CD8-positive, alpha-beta memory T cell (primary cell): ENCODE measurements at regions not wholly inside any gene's neighbourhood (a gene's known extent, or its start where the extent isn't known, plus 50 kb on each side); places are given as distances from the start of the nearest gene placed in this dataset.
"Not testable (repeated sequence)": the region's sequence is repeated elsewhere in the genome, so short reads cannot be mapped to it uniquely, and the experiment has no call there.

Source experiments
- CTCF ChIA-PET: fragments of 350-600 bp; sonication (Branson Sonifier 250); formaldehyde crosslinking; loops from one replicate; lab custom pipeline; 2021; ENCODE audit warnings: antibody characterized with exemption; lab: Charles Lee
- POLR2A ChIA-PET: fragments of 350-600 bp; sonication (Branson Sonifier 250); formaldehyde crosslinking; loops from one replicate; lab custom pipeline; 2021; ENCODE audit warnings: antibody characterized with exemption; lab: Charles Lee
- DNase-seq, 5 donors: peaks; one replicate each; pipeline versions ENCODE4 v3.0.0 to v3.0.0-alpha.2; 2020 to 2022; ENCODE audit warnings: mixed read lengths in 1 of 5
- H3K27ac ChIP-seq: one replicate; pipeline ENCODE4 v1.7.0; 2013; ENCODE audit warnings: low read depth, mild to moderate bottlenecking, low read length, moderate library complexity
- H3K27me3 ChIP-seq: 2 replicates; pipeline ENCODE4 v1.7.0; 2013; ENCODE audit warnings: low read length, mild to moderate bottlenecking; ENCODE audit not compliant: insufficient read depth, poor library complexity, severe bottlenecking
- H3K36me3 ChIP-seq: 2 replicates; pipeline ENCODE4 v1.7.0; 2013; ENCODE audit warnings: mild to moderate bottlenecking, low read length, moderate library complexity; ENCODE audit not compliant: insufficient read depth
- H3K4me1 ChIP-seq: 2 replicates; pipeline ENCODE4 v1.7.0; 2013; ENCODE audit warnings: mild to moderate bottlenecking, low read length, moderate library complexity; ENCODE audit not compliant: insufficient read depth
- H3K4me3 ChIP-seq: 2 replicates; pipeline ENCODE4 v1.7.0; 2013; ENCODE audit warnings: mild to moderate bottlenecking, low read length
- H3K9me3 ChIP-seq: 2 replicates; pipeline ENCODE4 v1.7.0; 2013; ENCODE audit warnings: mild to moderate bottlenecking, low read length
- H3K27ac Mint-ChIP-seq, 8 donors: one replicate each; pipeline ENCODE4 v1.8.0; 2020 to 2021; ENCODE audit warnings: mixed read lengths in 8 of 8, mild to moderate bottlenecking in 6 of 8, inconsistent platforms in 3 of 8, moderate library complexity in 3 of 8
- H3K27me3 Mint-ChIP-seq, 2 donors: one replicate each; pipeline ENCODE4 v1.8.0; 2020 to 2021; ENCODE audit warnings: mixed read lengths in 2 of 2, mild to moderate bottlenecking in 1 of 2, moderate library complexity in 1 of 2
- H3K36me3 Mint-ChIP-seq, 3 donors: one replicate each; pipeline ENCODE4 v1.8.0; 2020 to 2021; ENCODE audit warnings: mixed read lengths in 3 of 3, inconsistent platforms in 1 of 3, mild to moderate bottlenecking in 1 of 3
- H3K4me1 Mint-ChIP-seq, 3 donors: one replicate each; pipeline ENCODE4 v1.8.0; 2020 to 2021; ENCODE audit warnings: mixed read lengths in 3 of 3, inconsistent platforms in 1 of 3, mild to moderate bottlenecking in 1 of 3
- H3K4me3 Mint-ChIP-seq, 7 donors: one replicate each; pipeline ENCODE4 v1.8.0; 2020 to 2021; ENCODE audit warnings: mixed read lengths in 7 of 7, mild to moderate bottlenecking in 6 of 7, moderate library complexity in 4 of 7, inconsistent platforms in 2 of 7
- H3K9me3 Mint-ChIP-seq, 5 donors: one replicate each; pipeline ENCODE4 v1.8.0; 2020 to 2022; ENCODE audit warnings: mixed read lengths in 5 of 5, mild to moderate bottlenecking in 3 of 5, moderate library complexity in 2 of 5, inconsistent platforms in 1 of 5

- H3K27me3 ChIP-seq: no peaks in the 10 kb centered on the region
- peaks cover 19% of the 10 kb centered on the region for H3K4me1 ChIP-seq
- POLR2A ChIA-PET: interaction anchor here (0.6 kb wide), 1 partner anchor 13 kb away, joined by 5 read pairs; no protein-coding TSS in a partner anchor
- peak overlapping the region in 2 of 7 donors; percentile 15 to 66 for H3K4me3 Mint-ChIP-seq
- no peak for DNase-seq
- CTCF ChIA-PET: interaction anchor here (1.5 kb wide), 1 partner anchor 65 kb away, joined by 4 read pairs; no protein-coding TSS in a partner anchor
- no peak overlapping the region for H3K4me3 ChIP-seq
- H3K36me3 Mint-ChIP-seq: peaks cover 4 to 25% (median 10%) of the 10 kb centered on the region in 3 donors
- no peaks in the 10 kb centered on the region for H3K9me3 ChIP-seq
- H3K4me1 Mint-ChIP-seq: peaks cover 47 to 70% (median 70%) of the 10 kb centered on the region in 3 donors
- no peaks in the 10 kb centered on the region for H3K27me3 Mint-ChIP-seq
- H3K9me3 Mint-ChIP-seq: peaks cover 0 to 4% (median 0%) of the 10 kb centered on the region in 5 donors
- H3K27ac ChIP-seq: no peak overlapping the region
- peak overlapping the region in 7 of 8 donors; percentile 13 to 92 (median 34) for H3K27ac Mint-ChIP-seq
- H3K36me3 ChIP-seq: no peaks in the 10 kb centered on the region
These were observed 70.5 kb downstream of the KPNA2 start for GRCh38 chr17:68106085-68106484.

DNA sequence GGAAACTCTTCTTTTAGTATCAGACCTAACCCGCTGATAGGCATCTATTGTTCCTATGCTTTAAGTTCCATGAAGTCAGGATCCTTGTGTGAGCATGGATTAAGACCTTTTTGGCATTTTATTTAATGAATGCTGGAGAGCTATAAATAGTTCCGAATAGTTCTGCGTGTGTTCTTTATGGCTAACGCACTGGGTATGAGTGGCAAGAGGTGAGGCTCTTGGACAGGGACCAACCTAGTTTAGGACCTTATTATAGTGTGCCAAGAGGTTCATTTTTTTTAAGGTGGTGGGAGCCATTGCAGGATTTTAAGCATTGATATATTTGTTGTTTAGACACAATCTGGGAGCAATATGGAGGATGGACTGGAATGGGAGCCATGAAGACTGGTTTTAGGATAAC lies 71.8 kb downstream of the KPNA2 start:
- Histone ChIP-seq H3K36me3 (no peaks in the 10 kb centered on the region), H3K27me3 (no peaks in the 10 kb centered on the region), H3K27ac (no peak overlapping the region), H3K4me1 (peaks cover 19% of the 10 kb centered on the region), H3K4me3 (no peak overlapping the region), H3K9me3 (no peaks in the 10 kb centered on the region)
- no peaks in the 10 kb centered on the region for H3K27me3 Mint-ChIP-seq
- H3K9me3 Mint-ChIP-seq: peaks cover 0 to 4% (median 0%) of the 10 kb centered on the region in 5 donors
- H3K4me1 Mint-ChIP-seq: peaks cover 44 to 66% (median 64%) of the 10 kb centered on the region in 3 donors
- H3K4me3 Mint-ChIP-seq: peak overlapping the region in 1 of 7 donors; percentile 33
- peak overlapping the region in 2 of 8 donors; percentile 8 to 23 for H3K27ac Mint-ChIP-seq
- CTCF ChIA-PET: no interaction called here
- no peak for DNase-seq
- H3K36me3 Mint-ChIP-seq: peaks cover 4 to 21% (median 10%) of the 10 kb centered on the region in 3 donors
- POLR2A ChIA-PET: interaction anchor here (0.6 kb wide), 1 partner anchor 742 kb away, joined by 4 read pairs; no protein-coding TSS in a partner anchor

DNA sequence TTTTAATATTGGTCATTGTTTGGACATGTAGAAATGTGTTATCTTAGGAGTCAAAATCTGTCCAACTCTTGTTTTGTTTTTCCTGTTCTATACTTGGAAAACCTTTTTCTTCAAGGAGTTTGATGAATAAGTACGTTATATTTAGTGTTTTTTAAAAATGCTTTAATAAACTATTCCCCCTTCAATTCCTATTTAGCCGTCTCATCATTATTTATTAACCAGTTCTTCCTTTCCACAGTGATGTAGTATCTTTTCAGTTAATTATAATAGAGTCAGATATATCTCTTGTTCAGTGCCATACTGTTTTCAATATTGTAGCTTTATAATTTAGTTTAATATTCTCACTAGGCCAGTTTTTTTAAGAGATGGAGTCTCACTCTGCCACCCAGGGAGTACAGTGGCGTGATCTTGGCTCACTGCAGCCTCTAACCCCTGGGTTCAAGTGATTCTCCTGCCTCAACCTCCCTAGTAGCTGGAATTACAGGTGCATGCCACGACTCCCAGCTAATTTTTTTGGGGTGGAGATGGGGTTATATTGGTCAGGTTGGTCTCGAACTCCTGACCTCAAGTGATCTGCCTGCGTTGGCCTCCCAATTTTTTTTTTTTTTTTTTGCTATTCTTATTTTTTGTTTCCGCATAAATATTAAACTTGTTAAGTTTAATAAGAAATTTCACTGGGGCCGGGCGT lies 72.9 kb downstream of the KPNA2 start:
- Mint-ChIP-seq H3K4me3 (no peak overlapping the region), H3K27ac (no peak overlapping the region), H3K9me3 (peaks cover 0 to 4% (median 0%) of the 10 kb centered on the region in 5 donors), H3K27me3 (no peaks in the 10 kb centered on the region), H3K36me3 (peaks cover 4 to 24% (median 10%) of the 10 kb centered on the region in 3 donors), H3K4me1 (peaks cover 35 to 63% (median 60%) of the 10 kb centered on the region in 3 donors)
- no peaks in the 10 kb centered on the region for H3K9me3 ChIP-seq
- POLR2A ChIA-PET: no interaction called here
- CTCF ChIA-PET: no interaction called here
- peaks cover 8% of the 10 kb centered on the region for H3K4me1 ChIP-seq
- no peaks in the 10 kb centered on the region for H3K36me3 ChIP-seq
- DNase-seq: no peak
- H3K27me3 ChIP-seq: no peaks in the 10 kb centered on the region
- no peak overlapping the region for H3K27ac ChIP-seq
- no peak overlapping the region for H3K4me3 ChIP-seq

GRCh38 chr17:68109404-68109803 lies 73.9 kb downstream of the KPNA2 start:
- POLR2A ChIA-PET, DNase-seq, H3K27ac Mint-ChIP-seq, H3K36me3 ChIP-seq, CTCF ChIA-PET, H3K4me3 Mint-ChIP-seq, H3K9me3 Mint-ChIP-seq, H3K4me1 ChIP-seq, H3K27me3 ChIP-seq, H3K27ac ChIP-seq, H3K27me3 Mint-ChIP-seq, H3K4me3 ChIP-seq, H3K9me3 ChIP-seq: not testable (repeated sequence)
- Mint-ChIP-seq H3K36me3 (peaks cover 4 to 29% (median 14%) of the 10 kb centered on the region in 3 donors), H3K4me1 (peaks cover 29 to 56% (median 55%) of the 10 kb centered on the region in 3 donors)

DNA sequence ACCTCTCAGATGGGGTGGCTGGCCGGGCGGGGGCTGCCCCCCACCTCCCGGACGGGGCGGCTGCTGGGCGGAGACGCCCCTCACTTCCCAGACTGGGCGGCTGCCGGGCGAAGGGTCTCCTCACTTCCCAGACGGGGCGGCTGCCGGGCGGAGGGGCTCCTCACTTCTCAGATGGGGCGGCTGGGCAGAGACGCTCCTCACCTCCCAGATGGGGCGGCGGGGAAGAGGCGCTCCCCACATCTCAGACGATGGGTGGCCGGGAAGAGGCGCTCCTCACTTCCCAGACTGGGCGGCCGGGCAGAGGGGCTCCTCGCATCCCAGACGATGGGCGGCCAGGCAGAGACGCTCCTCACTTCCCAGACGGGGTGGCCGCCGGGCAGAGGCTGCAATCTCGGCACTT lies 80.7 kb downstream of the KPNA2 start:
- H3K27ac ChIP-seq, H3K4me3 Mint-ChIP-seq, CTCF ChIA-PET: not testable (repeated sequence)

GRCh38 chr17:68122587-68122986 lies 87.1 kb downstream of the KPNA2 start:
- Histone ChIP-seq H3K9me3 (no peaks in the 10 kb centered on the region), H3K36me3 (peaks cover 11% of the 10 kb centered on the region), H3K4me3 (no peak overlapping the region), H3K27ac (no peak overlapping the region), H3K27me3 (no peaks in the 10 kb centered on the region), H3K4me1 (no peaks in the 10 kb centered on the region)
- Mint-ChIP-seq H3K36me3 (peaks cover 17 to 79% (median 38%) of the 10 kb centered on the region in 3 donors), H3K9me3 (no peaks in the 10 kb centered on the region), H3K4me1 (peaks cover 17 to 24% (median 18%) of the 10 kb centered on the region in 3 donors), H3K27ac (peak overlapping the region in 2 of 8 donors; percentile 81 to 82), H3K27me3 (no peaks in the 10 kb centered on the region), H3K4me3 (no peak overlapping the region)
- DNase-seq: no peak
- ChIA-PET POLR2A (no interaction called here), CTCF (no interaction called here)

More for the DNA sequence above, 80.7 kb downstream of the KPNA2 start:
- H3K9me3 ChIP-seq, H3K27me3 Mint-ChIP-seq, H3K4me1 ChIP-seq, H3K27ac Mint-ChIP-seq, H3K27me3 ChIP-seq, H3K9me3 Mint-ChIP-seq, H3K4me3 ChIP-seq, DNase-seq, H3K36me3 ChIP-seq, POLR2A ChIA-PET: not testable (repeated sequence)
- Mint-ChIP-seq H3K36me3 (peaks cover 9 to 65% (median 12%) of the 10 kb centered on the region in 3 donors), H3K4me1 (peaks cover 4 to 19% (median 15%) of the 10 kb centered on the region in 3 donors)

DNA sequence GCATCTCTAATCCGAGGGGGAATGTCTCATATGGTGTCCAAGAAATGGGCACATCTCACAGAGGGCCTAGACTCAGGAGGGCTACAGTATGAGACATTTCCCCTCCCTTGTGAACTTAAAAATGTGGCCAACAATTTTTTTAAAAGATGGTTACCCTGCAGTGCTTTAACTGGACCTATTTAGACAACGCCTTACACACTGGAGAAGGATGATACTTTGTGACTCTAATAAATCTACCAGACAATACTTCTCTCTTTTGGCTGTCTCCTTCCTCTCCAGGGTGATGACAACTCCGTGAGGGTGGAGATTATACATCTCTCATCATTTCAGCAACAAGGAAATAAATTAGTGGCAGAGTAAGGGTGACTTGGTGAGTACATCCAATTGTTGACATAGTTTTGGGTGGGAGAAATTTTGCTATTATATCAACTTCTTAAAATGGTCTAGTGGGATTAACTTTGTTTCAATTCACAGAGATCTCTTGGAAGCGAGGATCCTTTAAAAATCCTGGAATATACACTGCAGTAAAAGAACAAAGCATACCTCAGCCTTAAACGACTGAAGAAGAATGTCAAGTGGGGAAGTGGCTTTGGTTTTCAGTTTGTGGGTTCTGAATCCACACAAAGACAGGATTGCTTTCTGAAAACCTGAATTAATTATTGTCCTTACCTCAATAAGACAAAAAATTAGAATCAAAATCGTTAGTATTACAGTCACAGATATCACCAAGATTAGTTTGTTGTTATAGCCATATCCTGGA lies 89.8 kb downstream of the KPNA2 start:
- no peak for DNase-seq
- no peaks in the 10 kb centered on the region for H3K4me1 ChIP-seq
- H3K9me3 Mint-ChIP-seq: no peaks in the 10 kb centered on the region
- no peaks in the 10 kb centered on the region for H3K27me3 ChIP-seq
- H3K4me3 ChIP-seq: no peak overlapping the region
- H3K36me3 ChIP-seq: peaks cover 6% of the 10 kb centered on the region
- H3K27ac Mint-ChIP-seq: peak overlapping the region in 3 of 8 donors; percentile 8 to 87 (median 39)
- no peaks in the 10 kb centered on the region for H3K9me3 ChIP-seq
- POLR2A ChIA-PET: no interaction called here
- H3K27me3 Mint-ChIP-seq: no peaks in the 10 kb centered on the region
- H3K4me1 Mint-ChIP-seq: peaks cover 17 to 24% (median 18%) of the 10 kb centered on the region in 3 donors
- H3K4me3 Mint-ChIP-seq: no peak overlapping the region
- H3K27ac ChIP-seq: no peak overlapping the region
- CTCF ChIA-PET: no interaction called here
- peaks cover 13 to 77% (median 38%) of the 10 kb centered on the region in 3 donors for H3K36me3 Mint-ChIP-seq

DNA sequence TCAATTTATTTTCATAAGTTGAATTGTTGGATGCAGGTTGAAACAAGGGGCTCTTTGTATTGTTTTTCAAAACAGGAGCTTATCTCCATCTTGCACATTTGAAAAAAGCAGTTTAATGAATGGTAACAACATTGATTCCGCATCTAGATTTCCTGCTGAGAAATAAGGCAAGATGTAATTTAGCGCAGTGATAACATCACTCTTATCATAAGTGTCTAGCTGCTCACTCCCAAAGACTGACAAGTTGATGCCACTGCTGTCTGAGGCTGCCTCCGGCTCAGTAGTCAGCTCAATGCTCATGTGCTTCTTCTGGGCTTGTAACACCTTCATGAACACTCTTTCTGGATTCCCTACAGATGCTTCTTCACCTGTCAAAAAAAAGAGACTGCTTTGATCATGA lies 92.4 kb downstream of the KPNA2 start:
- no peaks in the 10 kb centered on the region for H3K27me3 ChIP-seq
- ChIA-PET CTCF (no interaction called here), POLR2A (no interaction called here)
- Mint-ChIP-seq H3K4me3 (no peak overlapping the region), H3K27ac (peak overlapping the region in 2 of 8 donors; percentile 27 to 53), H3K27me3 (no peaks in the 10 kb centered on the region), H3K9me3 (no peaks in the 10 kb centered on the region), H3K4me1 (peaks cover 17 to 24% (median 18%) of the 10 kb centered on the region in 3 donors), H3K36me3 (peaks cover 5 to 69% (median 33%) of the 10 kb centered on the region in 3 donors)
- H3K4me1 ChIP-seq: no peaks in the 10 kb centered on the region
- H3K36me3 ChIP-seq: peaks cover 6% of the 10 kb centered on the region
- H3K9me3 ChIP-seq: no peaks in the 10 kb centered on the region
- no peak overlapping the region for H3K4me3 ChIP-seq
- DNase-seq: no peak
- H3K27ac ChIP-seq: no peak overlapping the region
